Activated T-helper 2 cell treated with anti-CD3 and anti-CD28 coated beads, Interferon-gamma antibody, Interleukin-2, Interleukin-4, amounts not matched to agents 10 μg/mL and 5 μg/mL and 100 μg/mL, durations not matched to agents 14 hours and 24 hours and 36 hours (primary cell): ENCODE measurements at regions not wholly inside any gene's neighbourhood (a gene's known extent, or its start where the extent isn't known, plus 50 kb on each side); places are given as distances from the start of the nearest gene placed in this dataset.
"Not testable (repeated sequence)": the region's sequence is repeated elsewhere in the genome, so short reads cannot be mapped to it uniquely, and the experiment has no call there.

ENCODE experiments used
- DNase-seq: peaks from one replicate; pipeline ENCODE4 v3.0.0; 2021; ENCODE audit warnings: low spot score
- H3K27ac Mint-ChIP-seq: one replicate; pipeline ENCODE4 v1.8.0; 2021; ENCODE audit warnings: mixed read lengths
- H3K27me3 Mint-ChIP-seq: one replicate; pipeline ENCODE4 v1.8.0; 2021; ENCODE audit warnings: low read depth, mixed read lengths
- H3K36me3 Mint-ChIP-seq: one replicate; pipeline ENCODE4 v1.8.0; 2021; ENCODE audit warnings: low read depth, mixed read lengths
- H3K4me1 Mint-ChIP-seq: one replicate; pipeline ENCODE4 v1.8.0; 2021; ENCODE audit warnings: low read depth, mixed read lengths
- H3K4me3 Mint-ChIP-seq: one replicate; pipeline ENCODE4 v1.8.0; 2021; ENCODE audit warnings: low read depth, mild to moderate bottlenecking, moderate library complexity, mixed read lengths
- H3K9me3 Mint-ChIP-seq: one replicate; pipeline ENCODE4 v1.8.0; 2021; ENCODE audit warnings: mixed read lengths
- intact Hi-C: fragments of 100-400 bp; cut with micrococcal nuclease; formaldehyde crosslinking; loops from one replicate; pipeline ENCODE4 v1.15.1; 2023

- Mint-ChIP-seq H3K4me3 (no peak overlapping the region), H3K4me1 (peaks cover 53% of the 10 kb centered on the region), H3K27ac (peak overlapping the region; percentile 98), H3K9me3 (no peaks in the 10 kb centered on the region), H3K36me3 (no peaks in the 10 kb centered on the region), H3K27me3 (no peaks in the 10 kb centered on the region)
- intact Hi-C loops = no loop called here
- DNase-seq = peak; percentile 8
These were observed 122.0 kb downstream of the METRNL start for GRCh38 chr17:83201206-83202001.

GRCh38 chr17:83202002-83203000 is 122.9 kb downstream of the METRNL start:
- Mint-ChIP-seq H3K27ac (peak overlapping the region; percentile 70), H3K4me1 (peaks cover 55% of the 10 kb centered on the region), H3K27me3 (no peaks in the 10 kb centered on the region), H3K4me3 (no peak overlapping the region), H3K36me3 (no peaks in the 10 kb centered on the region), H3K9me3 (no peaks in the 10 kb centered on the region)
- intact Hi-C loops = no loop called here
- DNase-seq = peak; percentile 8

GRCh38 chr17:83203073-83203471 is 123.7 kb downstream of the METRNL start:
- H3K27ac Mint-ChIP-seq = peak overlapping the region; percentile 64
- intact Hi-C loops = no loop called here
- DNase-seq = peak; percentile 8

GRCh38 chr17:83203472-83204221 is 124.2 kb downstream of the METRNL start:
- H3K4me3 Mint-ChIP-seq = no peak overlapping the region

More at GRCh38 chr17:83203073-83203471, 123.7 kb downstream of the METRNL start:
- H3K27me3 Mint-ChIP-seq = no peaks in the 10 kb centered on the region
- H3K4me1 Mint-ChIP-seq = peaks cover 51% of the 10 kb centered on the region
- H3K9me3 Mint-ChIP-seq = no peaks in the 10 kb centered on the region
- H3K4me3 Mint-ChIP-seq = no peak overlapping the region
- H3K36me3 Mint-ChIP-seq = no peaks in the 10 kb centered on the region

GRCh38 chr17:83204230-83204725 is 124.9 kb downstream of the METRNL start:
- Mint-ChIP-seq H3K27ac (peak overlapping the region; percentile 1), H3K9me3 (no peaks in the 10 kb centered on the region), H3K27me3 (no peaks in the 10 kb centered on the region), H3K4me3 (no peak overlapping the region), H3K36me3 (no peaks in the 10 kb centered on the region), H3K4me1 (peaks cover 45% of the 10 kb centered on the region)
- peak; percentile 8 for DNase-seq
- intact Hi-C loops = no loop called here

More at GRCh38 chr17:83203472-83204221, 124.2 kb downstream of the METRNL start:
- intact Hi-C loops = no loop called here
- no peaks in the 10 kb centered on the region for H3K9me3 Mint-ChIP-seq
- H3K27ac Mint-ChIP-seq = no peak overlapping the region
- peak; percentile 7 for DNase-seq
- H3K27me3 Mint-ChIP-seq = no peaks in the 10 kb centered on the region
- H3K36me3 Mint-ChIP-seq = no peaks in the 10 kb centered on the region
- H3K4me1 Mint-ChIP-seq = peaks cover 48% of the 10 kb centered on the region

GRCh38 chr17:83204736-83205386 is 125.5 kb downstream of the METRNL start:
- H3K4me3 Mint-ChIP-seq, H3K27me3 Mint-ChIP-seq, H3K9me3 Mint-ChIP-seq, H3K27ac Mint-ChIP-seq, H3K36me3 Mint-ChIP-seq, intact Hi-C loops: not testable (repeated sequence)
- H3K4me1 Mint-ChIP-seq = peaks cover 39% of the 10 kb centered on the region
- DNase-seq = peak; percentile 5

- DNase-seq = peak; percentile 78
- H3K4me3 Mint-ChIP-seq, H3K27ac Mint-ChIP-seq, H3K27me3 Mint-ChIP-seq, H3K36me3 Mint-ChIP-seq, H3K9me3 Mint-ChIP-seq, intact Hi-C loops: not testable (repeated sequence)
- H3K4me1 Mint-ChIP-seq = peaks cover 33% of the 10 kb centered on the region
These were observed 126.1 kb downstream of the METRNL start for GRCh38 chr17:83205387-83206035.

GRCh38 chr17:83206036-83206394 is 126.6 kb downstream of the METRNL start:
- H3K4me1 Mint-ChIP-seq = peaks cover 28% of the 10 kb centered on the region
- H3K9me3 Mint-ChIP-seq, H3K4me3 Mint-ChIP-seq, H3K27me3 Mint-ChIP-seq, H3K36me3 Mint-ChIP-seq, intact Hi-C loops, H3K27ac Mint-ChIP-seq: not testable (repeated sequence)
- DNase-seq = peak; percentile 7

GRCh38 chr17:83206819-83207588 is 127.6 kb downstream of the METRNL start:
- H3K36me3 Mint-ChIP-seq, H3K4me3 Mint-ChIP-seq, intact Hi-C loops, H3K27me3 Mint-ChIP-seq, H3K27ac Mint-ChIP-seq, H3K9me3 Mint-ChIP-seq: not testable (repeated sequence)
- peaks cover 20% of the 10 kb centered on the region for H3K4me1 Mint-ChIP-seq
- peak; percentile 7 for DNase-seq

- H3K27me3 Mint-ChIP-seq, H3K27ac Mint-ChIP-seq, intact Hi-C loops, H3K4me1 Mint-ChIP-seq, H3K36me3 Mint-ChIP-seq, H3K9me3 Mint-ChIP-seq, H3K4me3 Mint-ChIP-seq, DNase-seq: not testable (repeated sequence)
These were observed 167.6 kb downstream of the METRNL start for GRCh38 chr17:83247001-83247400.
